Chondrocyte (in vitro differentiated cells): ENCODE measurements at regions not wholly inside any gene's neighbourhood (a gene's known extent, or its start where the extent isn't known, plus 50 kb on each side); places are given as distances from the start of the nearest gene placed in this dataset.

Experiments used
- DNase-seq: peaks from one replicate; pipeline ENCODE4 v3.0.0; 2021; ENCODE audit warnings: mixed read lengths, low spot score
- H3K27ac Mint-ChIP-seq: one replicate; pipeline ENCODE4 v1.8.0; 2021; ENCODE audit warnings: mild to moderate bottlenecking, moderate library complexity, mixed read lengths; ENCODE audit not compliant: unreplicated experiment
- H3K27me3 Mint-ChIP-seq: 2 replicates; pipeline ENCODE4 v1.8.0; 2021; ENCODE audit warnings: low read depth, mixed read lengths
- H3K36me3 Mint-ChIP-seq: 2 replicates; pipeline ENCODE4 v1.8.0; 2021; ENCODE audit warnings: low read depth, mixed read lengths
- H3K4me1 Mint-ChIP-seq: 2 replicates; pipeline ENCODE4 v1.8.0; 2021; ENCODE audit warnings: low read depth, mild to moderate bottlenecking, mixed read lengths
- H3K4me3 Mint-ChIP-seq: one replicate; pipeline ENCODE4 v1.8.0; 2021; ENCODE audit warnings: mild to moderate bottlenecking, moderate library complexity, mixed read lengths; ENCODE audit not compliant: unreplicated experiment
- H3K9me3 Mint-ChIP-seq: 2 replicates; pipeline ENCODE4 v1.8.0; 2021; ENCODE audit warnings: low read depth, mixed read lengths
- CTCF ChIP-seq: fragments of 200-600 bp; sonication (generic); IDR thresholded peaks from 2 replicates; pipeline ENCODE4 v1.5.0; 2021; ENCODE audit warnings: antibody characterized with exemption, mild to moderate bottlenecking, moderate library complexity

DNA sequence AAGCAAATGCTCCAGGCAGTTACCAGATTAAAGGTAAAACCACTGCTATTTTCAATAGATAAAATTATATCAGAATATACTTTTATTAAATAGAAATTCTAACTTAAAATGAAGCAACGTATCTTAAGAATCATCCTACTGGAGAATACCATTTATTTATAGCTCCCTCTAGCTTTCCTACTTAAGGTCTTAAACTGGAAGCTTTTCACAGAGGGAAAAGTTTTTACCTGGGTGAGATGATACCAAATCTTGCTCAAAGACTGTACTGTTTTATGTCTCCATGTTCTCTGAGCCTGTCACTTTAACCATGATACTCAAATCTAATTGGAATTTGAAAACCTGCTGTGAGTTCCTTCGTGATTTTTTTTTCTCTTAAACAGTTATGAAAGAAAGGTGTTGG, 291.8 kb downstream of the AASDHPPT start:
- DNase-seq: no peak
- H3K9me3 Mint-ChIP-seq: no peaks in the 10 kb centered on the region
- no peaks in the 10 kb centered on the region for H3K27me3 Mint-ChIP-seq
- peaks cover 19% of the 10 kb centered on the region for H3K4me1 Mint-ChIP-seq
- TF ChIP-seq CTCF: peak; percentile 69
- H3K27ac Mint-ChIP-seq: peak overlapping the region; percentile 67
- no peaks in the 10 kb centered on the region for H3K36me3 Mint-ChIP-seq
- no peak overlapping the region for H3K4me3 Mint-ChIP-seq

- Mint-ChIP-seq H3K27me3 (no peaks in the 10 kb centered on the region), H3K9me3 (no peaks in the 10 kb centered on the region), H3K27ac (no peak overlapping the region), H3K4me1 (peaks cover 15% of the 10 kb centered on the region), H3K4me3 (no peak overlapping the region), H3K36me3 (no peaks in the 10 kb centered on the region)
- DNase-seq: no peak
- TF ChIP-seq CTCF: no peak
Measured at GRCh38 chr11:106378513-106379179, 301.2 kb downstream of the AASDHPPT start.

- Mint-ChIP-seq H3K9me3 (no peaks in the 10 kb centered on the region), H3K4me1 (peaks cover 21% of the 10 kb centered on the region), H3K27me3 (no peaks in the 10 kb centered on the region), H3K4me3 (no peak overlapping the region), H3K36me3 (no peaks in the 10 kb centered on the region), H3K27ac (no peak overlapping the region)
- no peak for DNase-seq
- no peak for TF ChIP-seq CTCF
Measured at GRCh38 chr11:106379265-106379664, 301.8 kb downstream of the AASDHPPT start.

DNA sequence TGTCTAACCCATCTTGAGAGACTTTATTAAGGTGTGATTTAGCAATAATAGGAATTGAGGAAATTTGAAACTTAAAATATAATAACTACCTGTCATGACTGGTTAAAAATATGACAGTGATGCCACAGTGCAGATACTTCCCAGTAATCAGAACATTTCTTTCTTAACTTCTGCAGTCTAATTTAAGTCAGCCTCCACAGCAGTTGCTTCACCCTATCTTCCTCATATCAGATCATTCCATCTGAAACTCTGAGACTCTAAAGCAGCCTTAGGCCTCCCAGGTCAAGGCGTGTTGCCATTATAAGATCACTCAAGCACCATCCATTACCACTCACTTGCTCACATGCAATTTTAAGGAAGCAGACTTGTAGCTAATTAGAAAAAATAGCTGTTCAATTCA, 302.2 kb downstream of the AASDHPPT start:
- Mint-ChIP-seq H3K27me3 (no peaks in the 10 kb centered on the region), H3K9me3 (no peaks in the 10 kb centered on the region), H3K36me3 (no peaks in the 10 kb centered on the region), H3K4me3 (no peak overlapping the region), H3K4me1 (peaks cover 26% of the 10 kb centered on the region), H3K27ac (no peak overlapping the region)
- TF ChIP-seq CTCF: no peak
- DNase-seq: no peak

GRCh38 chr11:106381895-106382294, 304.4 kb downstream of the AASDHPPT start:
- no peaks in the 10 kb centered on the region for H3K36me3 Mint-ChIP-seq
- H3K4me3 Mint-ChIP-seq: no peak overlapping the region
- H3K27me3 Mint-ChIP-seq: no peaks in the 10 kb centered on the region
- peaks cover 28% of the 10 kb centered on the region for H3K4me1 Mint-ChIP-seq
- H3K27ac Mint-ChIP-seq: no peak overlapping the region
- DNase-seq: no peak
- peaks cover under 1% of the 10 kb centered on the region for H3K9me3 Mint-ChIP-seq
- TF ChIP-seq CTCF: no peak
